Stimulated activated CD4-positive, alpha-beta T cell treated with anti-CD3 and anti-CD28 coated beads, TNF-alpha, amount 100 ng/mL, for 1 hour (primary cell): ENCODE measurements at regions not wholly inside any gene's neighbourhood (a gene's known extent, or its start where the extent isn't known, plus 50 kb on each side); places are given as distances from the start of the nearest gene placed in this dataset.
"Not testable (repeated sequence)": the region's sequence is repeated elsewhere in the genome, so short reads cannot be mapped to it uniquely, and the experiment has no call there.

Experiments
- DNase-seq, 3 donors: peaks; one replicate each; pipeline ENCODE4 v3.0.0-alpha.2; 2020; ENCODE audit warnings: low read depth in 3 of 3, low spot score in 1 of 3

DNA sequence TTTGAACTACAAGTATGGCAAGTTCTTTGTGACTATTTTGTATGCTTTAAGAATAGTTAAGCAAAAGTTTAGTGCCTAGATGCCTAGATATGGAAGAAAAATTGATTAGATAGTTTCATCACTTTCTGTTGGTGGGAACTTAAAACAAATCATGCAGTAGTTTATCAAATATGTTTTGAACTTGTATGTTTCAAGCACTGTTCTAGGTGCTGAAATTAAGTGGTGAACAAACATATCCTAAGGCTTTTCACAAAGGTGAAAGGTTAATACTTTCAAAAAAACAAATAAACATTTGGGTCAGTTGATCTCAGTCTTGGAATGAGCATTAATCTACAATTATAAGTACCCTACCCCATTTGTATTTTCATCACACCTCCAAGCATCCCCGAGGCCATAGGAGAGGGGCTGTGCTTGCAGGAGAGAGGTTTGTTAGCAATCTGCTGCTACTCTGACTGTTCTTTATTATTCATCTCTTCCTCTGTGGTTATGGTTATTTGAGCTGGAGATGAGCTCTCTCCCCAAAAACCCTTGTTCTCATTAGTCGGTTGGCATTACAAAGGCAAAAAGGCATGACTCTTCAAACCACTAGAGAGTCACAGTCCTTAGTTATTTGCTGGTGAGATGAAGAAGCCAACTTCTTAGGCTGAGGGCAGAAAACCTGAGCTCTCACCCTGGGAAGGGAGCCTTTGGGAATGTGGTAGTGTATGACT, 103.9 kb upstream of the FHL2 start:
- DNase-seq = no peak

DNA sequence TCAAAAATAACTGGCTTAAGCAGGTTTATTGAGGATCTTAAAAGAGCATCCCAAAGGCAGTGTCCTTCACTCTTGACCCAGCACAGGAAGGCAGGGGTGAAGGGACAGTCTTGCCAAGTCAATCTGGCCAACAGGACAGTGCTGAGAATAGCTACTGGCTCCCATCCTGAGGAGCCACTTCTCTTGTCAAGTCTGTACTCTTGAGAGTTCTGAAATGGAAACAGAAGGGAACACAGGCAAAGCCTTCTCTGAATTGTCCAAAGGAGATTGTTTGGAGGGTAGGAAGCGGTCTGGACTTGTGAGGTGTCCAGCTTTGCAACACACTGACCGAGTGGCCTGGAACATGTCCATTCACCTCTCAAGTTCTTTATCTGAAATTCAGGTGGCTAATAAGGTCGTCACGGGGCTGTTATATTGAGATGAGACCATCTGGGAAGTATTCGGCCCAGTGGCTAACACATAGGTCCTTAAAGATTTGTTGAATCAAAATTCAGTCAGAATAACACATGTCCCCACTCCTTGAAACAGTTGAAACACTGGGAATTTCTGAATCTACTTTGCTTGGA, 99.5 kb upstream of the FHL2 start:
- no peak for DNase-seq

DNA sequence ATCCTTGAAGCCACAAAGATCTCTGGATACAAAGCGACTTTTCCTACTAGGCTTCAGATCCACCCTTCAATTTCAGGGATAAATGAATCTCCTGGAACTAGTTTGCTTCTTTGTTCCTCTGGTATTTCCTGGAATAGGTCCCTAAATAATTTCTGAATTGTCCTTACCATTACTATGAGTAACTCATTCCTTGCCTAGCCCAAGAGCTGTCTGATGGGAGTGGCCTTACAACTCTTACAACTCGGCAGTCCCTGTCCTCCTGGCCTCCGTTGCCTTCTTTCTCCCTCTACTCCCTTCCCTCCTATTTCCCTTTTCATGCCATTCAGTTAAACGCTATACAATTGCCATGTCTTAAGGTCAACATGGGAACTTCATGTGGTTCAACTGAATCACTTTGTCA, 98.2 kb upstream of the FHL2 start:
- DNase-seq = no peak

DNA sequence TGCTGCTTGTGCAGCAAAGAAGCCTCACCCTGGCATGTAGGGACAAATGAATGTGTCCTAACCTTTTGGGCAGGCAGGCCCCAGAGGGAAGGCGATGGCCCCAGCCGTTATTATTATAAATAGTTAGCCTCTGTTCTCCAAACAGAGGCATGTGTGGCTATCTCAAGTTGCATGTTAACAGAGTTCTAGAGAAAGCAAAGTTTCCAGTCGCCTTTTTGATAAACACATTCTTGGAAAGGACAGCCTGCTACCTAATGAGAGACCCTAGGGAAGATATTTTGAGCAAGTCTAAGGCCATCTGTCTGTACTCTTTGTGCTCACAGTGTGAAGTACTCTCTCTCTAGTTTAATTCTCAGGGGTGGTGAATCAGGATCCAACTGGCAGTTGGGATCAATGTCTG, 97.4 kb upstream of the FHL2 start:
- no peak for DNase-seq

DNA sequence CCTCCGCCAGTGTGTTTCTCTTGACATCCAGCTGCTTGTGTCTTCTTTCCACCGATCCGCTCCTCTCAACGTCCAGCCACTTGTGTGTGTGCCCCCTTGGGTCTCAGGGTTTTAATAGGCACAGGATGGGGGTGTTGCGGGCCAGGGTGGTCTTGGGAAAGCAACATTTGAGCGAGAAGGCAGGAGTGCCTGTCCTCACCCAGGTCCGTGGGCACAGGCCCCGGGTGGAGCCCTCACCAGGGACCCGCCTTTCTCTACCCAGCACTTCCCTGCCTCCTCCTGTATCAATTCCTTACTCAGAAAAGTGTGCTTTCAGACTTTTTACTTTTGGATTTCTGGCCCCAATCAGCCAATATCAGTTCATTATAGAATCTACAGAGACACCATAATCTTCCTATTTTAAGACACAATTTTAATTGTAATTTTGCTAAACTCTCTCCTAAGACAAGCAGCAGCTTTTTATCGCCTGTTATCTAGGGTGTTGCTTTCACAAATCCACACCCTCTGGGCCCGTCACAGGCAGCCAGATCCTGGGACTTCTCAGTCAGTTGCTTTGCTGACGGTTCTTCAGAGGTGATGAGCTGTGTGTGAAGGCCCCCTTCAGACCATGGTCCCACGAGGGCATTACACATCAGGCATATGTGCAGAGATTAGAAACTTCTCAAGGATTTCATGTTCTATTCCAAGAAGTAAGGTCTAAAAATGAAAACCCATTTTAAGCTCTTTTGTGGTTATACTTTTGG, 96.0 kb upstream of the FHL2 start:
- no peak for DNase-seq

DNA sequence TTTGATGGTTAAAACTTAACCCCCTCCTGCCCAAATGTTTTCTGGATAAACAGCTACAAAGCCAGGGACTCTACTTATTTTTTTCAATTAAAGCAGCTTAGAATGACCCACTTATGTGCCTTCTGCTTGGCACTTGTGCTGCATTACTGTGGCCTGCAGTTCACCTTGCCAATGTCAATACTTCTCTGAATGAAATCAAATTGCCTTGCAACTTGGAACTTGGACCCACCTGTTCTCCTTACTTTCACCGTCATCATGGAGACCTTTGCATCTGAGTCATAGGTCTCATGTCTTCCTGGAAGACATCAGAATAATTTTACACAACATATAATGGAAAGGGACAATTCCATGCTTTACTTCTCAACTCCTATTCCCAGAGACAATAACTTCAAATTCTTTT, 92.1 kb upstream of the FHL2 start:
- no peak for DNase-seq

DNA sequence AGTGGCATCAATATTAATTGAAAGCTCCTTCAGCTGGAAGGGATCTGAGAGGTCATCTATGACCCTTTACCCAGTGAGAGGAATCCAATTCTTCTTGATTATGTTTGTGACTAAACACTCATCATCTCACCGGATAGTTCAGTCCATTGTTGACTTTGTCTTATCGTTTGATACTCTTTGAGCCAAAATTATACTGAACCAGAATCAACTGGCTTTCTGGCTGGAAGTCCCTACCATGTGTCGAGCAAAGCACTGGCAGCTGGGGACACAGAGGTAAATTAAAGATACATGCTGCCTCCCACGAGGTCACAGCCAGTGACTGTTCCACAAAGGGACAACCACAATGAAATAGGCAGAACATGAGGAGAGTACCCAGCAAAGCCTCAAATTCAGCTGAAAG, 91.4 kb upstream of the FHL2 start:
- DNase-seq = no peak

DNA sequence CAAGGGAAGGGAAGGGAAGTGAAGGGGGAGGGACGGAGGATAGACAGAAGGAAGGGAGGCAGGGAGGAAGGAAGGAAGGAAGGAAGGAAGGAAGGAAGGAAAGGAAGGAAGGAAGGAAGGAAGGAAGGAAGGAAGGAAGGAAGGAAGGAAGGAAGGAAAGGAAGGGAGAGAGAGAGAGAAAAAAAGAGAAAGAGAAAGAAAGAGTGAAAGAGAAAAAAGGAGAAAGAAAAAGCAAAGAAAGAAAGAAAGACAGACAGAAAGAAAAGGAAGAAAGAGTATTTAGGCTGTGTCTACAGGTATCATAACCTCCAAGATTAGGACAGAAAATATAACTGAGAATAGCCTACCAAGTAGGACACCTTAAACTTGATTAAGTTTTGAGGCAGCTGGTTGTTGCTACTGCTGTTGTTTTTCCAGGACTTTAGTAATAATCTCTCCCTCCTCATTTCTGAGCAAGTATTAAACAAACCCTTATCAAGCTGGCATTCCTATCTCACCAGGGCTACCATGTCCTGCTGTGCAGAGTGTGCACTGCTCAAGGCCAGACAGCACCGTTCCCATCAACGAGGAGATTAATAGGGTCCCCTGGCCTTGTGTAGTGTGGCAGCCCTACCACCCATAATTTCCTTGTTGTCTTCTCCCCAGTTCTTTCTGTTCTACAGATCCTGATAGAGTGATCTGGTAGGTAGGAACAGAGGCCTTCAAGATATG, 90.5 kb upstream of the FHL2 start:
- DNase-seq = no peak

DNA sequence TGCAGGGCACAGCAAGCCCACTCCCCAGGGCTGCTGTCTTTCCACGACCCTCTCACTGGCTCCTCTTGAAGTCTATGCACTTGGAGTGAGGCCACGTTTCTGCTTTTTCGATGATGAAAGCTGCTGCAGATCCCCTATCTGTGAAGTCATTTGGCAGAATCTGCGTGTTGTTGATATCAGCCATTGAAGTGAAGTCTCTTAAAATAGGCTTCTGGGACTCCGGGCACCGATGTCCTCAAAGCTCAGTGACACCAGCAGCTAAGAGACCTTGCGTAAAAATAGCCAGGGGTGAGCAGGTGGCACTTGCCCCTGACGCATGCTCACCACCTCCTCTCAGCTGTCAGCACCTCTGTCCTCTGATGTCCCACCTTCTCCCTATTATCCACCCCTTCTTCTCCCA, 89.4 kb upstream of the FHL2 start:
- no peak for DNase-seq

DNA sequence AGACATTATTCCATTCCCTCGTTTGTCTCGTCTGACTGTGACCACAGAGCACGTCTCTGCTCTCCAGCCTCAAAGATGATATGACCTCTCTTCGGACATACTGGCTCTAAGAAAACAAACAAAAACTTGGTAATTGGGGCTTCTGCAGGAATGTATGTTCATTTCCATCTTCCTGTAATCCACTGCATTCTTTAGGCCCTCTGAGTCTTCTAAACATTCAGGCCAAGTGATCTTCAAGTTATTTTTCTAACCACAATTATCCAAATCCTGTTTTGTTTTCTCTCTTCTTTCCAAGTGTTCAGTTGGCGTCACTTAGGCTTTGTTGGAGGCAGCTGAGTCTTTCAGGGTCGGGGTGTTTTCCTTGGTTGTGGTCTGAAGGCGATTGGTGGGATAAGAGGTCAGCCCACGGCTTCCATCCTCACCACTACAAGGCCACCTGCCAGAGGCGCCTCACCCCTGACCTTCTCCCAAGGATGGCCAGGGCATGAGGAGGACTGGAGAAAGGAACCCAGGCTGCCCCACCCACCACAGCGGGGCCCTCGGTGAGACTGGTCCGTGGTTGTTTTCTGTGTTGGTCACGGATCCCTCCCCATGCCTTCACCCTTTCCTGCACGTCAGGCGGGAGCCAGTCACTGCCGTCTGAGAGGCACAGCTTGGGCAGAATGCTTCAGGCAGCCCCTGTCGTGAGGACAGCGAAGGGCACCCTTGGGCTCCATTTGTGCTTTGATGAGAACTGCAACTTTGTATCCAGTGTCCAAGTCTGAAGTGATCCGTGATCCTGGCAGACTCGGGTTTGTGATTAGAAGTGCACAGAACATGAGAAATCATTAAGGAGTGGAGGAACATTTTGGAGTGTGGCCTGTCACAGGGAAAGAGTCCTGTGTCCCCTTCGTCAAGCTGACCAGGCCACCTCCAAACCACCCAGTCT, 88.6 kb upstream of the FHL2 start:
- no peak for DNase-seq

DNA sequence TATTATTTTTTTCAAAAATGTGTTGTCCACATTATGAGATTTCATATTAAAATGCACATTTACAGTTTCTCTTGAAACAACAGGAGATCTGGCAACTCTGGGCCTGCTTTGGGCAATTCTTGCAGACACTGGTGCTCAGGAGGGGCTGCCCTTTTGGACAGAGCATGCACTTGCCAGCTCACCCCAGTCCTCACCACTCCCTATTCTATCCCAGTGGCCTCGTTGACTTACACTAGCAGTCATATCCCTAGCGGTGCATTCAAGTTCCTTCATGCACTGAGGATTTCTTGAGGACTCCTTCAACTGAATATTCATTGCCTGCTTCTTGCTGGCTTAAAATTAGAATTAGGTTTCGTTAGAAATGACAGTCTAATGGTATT, 87.9 kb upstream of the FHL2 start:
- no peak for DNase-seq

DNA sequence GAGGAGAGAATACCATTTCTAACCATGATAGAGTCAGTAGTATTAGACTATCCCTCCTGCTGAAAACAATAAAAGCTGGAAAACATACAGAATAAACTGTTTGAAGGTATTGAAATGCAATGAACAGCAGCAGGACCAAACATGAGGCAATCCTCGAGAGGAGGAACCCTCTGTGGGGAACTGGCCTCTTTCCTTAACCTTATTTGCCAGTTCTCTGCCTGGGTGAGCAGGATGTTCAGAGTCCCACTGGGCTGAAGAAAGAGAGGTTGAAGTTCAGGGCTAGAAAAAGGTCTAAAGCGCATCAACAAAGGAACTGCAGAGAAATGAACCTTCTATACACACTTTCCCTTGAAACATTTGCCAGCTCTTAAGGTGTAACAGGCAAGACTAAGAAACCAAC, 79.8 kb upstream of the FHL2 start:
- DNase-seq = no peak

DNA sequence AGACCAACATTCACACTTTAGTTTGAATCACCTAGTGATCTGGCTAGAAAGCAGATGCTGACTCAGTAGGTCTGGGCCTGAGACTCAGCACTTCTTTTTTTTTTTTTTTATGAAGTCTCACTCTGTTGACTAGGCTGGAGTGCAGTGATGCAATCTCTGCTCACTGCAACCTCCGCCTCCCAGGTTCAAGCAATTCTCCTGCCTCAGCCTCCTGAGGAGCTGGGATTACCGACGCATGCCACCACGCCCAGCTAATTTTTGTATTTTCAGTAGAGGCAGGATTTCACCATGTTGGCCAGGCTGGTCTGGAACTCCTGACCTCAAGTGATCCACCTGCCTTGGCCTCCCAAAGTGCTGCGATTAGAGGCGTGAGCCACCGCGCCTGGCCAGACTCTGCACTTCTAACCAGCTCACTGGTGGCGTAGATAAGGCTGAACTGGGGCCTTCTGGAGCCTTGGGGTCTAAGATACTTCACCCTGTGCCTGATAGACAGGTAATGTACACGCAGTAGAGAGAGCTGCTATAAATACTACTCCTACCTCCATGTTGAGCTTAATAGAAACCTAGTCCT, 78.3 kb upstream of the FHL2 start:
- DNase-seq = not testable (repeated sequence)

DNA sequence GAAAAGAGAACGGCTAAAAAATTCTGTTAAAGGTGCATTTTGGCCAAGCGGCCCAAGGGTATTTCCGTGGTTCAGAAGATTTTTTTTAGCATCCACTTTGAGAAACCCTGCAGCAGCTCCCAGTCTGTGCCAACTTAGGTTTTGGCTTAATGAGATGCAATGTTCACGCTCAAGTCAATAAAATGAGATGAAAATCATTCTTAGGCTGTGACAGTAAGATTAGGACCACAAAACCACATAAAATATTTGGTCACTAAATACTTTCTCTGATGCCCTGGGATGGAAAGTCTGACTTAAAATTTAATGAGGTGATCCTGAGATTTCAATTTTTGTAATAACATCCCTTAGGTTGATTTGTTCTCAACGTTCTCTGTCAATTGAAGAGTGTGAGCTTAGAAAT, 74.2 kb upstream of the FHL2 start:
- no peak for DNase-seq

DNA sequence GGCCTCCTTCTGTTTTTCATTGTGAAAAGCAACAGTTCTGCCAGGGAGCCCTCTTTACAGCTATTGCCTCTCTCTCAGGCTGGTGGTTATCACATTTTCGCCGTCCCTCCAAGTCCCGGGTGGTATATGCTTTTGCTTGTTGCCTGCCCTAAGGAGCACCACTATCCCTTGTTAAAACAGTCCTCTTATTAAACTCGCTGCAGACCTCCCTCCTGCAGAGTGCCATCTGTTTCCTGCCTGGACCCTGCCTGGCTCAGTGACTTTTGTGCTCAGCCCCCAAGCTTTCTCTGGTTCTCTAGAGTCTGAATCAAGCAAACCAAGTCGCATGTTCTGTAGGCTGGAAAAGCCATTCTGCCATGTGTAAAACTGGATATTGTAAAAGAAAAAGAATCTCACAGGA, 72.1 kb upstream of the FHL2 start:
- DNase-seq = no peak

DNA sequence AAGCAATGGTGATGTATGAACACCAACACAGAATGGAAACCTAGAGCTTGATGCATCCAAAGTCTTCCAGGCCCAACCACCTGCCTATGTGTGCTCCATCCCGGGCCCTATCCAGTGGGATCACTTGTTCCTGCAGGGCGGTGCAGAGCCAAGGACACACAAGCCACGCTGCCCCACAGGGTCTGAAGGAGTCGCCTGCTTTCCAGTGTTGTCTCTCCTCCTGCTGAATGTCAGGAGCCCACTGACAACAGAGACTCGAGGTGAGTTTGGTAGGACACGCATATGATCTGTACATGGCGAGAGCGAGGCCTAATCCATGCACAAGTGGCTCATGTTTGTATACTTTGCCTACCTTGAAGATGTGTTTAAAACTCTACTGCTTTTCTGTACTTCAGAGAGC, 70.9 kb upstream of the FHL2 start:
- DNase-seq = no peak

DNA sequence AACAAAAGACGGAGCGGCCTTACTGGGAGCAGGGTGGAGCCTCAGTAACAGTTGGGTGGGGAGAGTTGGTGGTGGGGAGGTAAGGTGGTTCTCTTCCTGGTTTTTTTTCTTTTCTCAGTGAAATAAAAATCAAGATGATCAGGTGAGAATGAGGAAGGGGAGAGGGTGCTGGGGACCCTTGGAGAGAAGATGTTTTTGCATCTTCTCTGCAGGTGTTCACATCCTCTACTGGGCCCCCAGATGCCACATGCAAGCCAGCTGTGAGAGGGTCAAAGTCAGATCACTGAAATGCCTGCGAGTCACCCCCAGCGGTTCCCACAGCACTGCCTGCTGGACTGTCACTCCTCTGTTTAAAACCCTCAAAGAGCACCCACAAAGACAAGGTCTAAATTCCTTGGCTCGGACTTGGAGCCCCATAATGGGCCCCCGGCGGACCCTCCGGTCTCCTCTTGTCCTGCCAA, 69.8 kb upstream of the FHL2 start:
- no peak for DNase-seq

DNA sequence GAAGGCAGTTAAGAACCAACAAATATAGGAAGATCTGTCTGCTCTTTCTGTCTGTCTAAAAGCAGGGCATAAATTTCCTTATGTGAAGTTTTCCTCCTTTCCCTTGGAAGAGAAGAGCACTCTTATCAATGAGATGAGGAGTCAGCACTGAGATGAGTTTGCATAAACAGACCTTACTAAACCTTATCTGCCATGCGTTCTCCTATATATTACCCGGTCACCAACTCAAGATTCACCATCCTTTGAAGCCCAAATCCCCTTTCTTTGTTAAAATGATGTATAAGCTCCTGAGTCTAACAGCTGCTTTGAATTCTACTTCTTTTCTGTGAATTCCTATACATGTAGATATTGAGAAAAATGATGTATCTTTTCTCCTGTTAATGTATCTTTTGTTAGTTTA, 65.5 kb upstream of the FHL2 start:
- no peak for DNase-seq

DNA sequence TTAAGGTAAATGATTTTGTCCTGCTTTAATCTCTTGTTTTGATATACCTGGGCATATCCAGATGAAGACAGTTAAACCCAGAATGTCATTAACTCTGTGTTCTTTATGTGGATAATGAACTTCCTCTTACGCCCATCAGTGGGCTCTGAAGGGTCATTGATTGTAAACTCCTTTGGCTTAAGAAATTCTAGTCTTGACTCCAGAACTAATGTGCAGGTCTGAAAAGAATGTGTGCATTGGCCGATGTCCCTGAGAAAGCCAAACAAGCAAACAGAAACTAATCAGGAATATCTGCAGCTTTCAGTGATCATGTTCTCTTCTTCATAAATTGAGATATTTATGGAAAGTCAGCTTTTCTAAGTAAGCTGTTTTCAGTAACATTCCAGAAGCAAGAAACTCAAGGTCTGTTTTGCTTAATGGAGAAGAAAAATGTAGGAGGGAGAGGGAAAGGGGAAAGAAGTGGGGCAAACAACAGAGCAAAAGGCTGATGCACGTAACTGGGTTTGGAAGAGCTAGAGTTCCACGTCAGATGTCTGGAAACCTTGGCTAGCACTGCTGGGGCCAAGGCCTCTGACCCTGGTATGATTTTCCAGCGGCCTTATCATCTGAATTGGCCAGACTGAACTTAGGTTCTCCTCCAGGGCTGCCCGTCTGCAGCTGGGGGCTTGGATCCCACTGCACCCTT, 61.3 kb upstream of the FHL2 start:
- DNase-seq = no peak

DNA sequence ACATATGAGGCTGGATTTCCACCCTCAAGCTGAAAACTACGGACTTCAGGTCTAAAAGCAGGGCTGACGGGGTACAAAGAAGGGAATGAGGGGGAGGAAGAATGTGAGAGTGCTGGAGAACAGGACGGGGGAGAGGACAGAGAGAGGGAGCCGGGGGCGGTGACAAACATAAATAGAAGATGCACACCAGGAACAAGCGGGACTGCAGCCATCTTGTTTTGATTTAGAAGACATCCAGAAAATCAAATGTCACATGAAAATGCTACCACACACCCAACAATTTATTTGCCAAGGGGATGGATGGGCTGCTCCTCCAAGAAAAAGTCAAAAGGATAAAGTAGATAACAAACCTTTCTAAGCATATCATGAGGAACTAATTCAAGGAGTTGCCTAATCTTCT, 59.2 kb upstream of the FHL2 start:
- no peak for DNase-seq
